Nephron (organoid): ENCODE measurements at regions not wholly inside any gene's neighbourhood (a gene's known extent, or its start where the extent isn't known, plus 50 kb on each side); places are given as distances from the start of the nearest gene placed in this dataset.

Experiments
- H3K27ac Mint-ChIP-seq, 3 experiments: 2 replicates each; pipeline ENCODE4 v1.8.0; 2020; ENCODE audit warnings: mixed read lengths in 3 of 3, mild to moderate bottlenecking in 2 of 3, moderate library complexity in 1 of 3
- H3K27me3 Mint-ChIP-seq: 2 replicates; pipeline ENCODE4 v1.8.0; 2021; ENCODE audit warnings: low read depth, mild to moderate bottlenecking, moderate library complexity, mixed read lengths
- H3K36me3 Mint-ChIP-seq: 2 replicates; pipeline ENCODE4 v1.8.0; 2020; ENCODE audit warnings: low read depth, mixed read lengths
- H3K4me1 Mint-ChIP-seq: 2 replicates; pipeline ENCODE4 v1.8.0; 2020; ENCODE audit warnings: mixed read lengths
- H3K4me3 Mint-ChIP-seq, 3 experiments: 2 replicates each; pipeline ENCODE4 v1.8.0; 2020; ENCODE audit warnings: mild to moderate bottlenecking in 3 of 3, mixed read lengths in 3 of 3, moderate library complexity in 2 of 3
- H3K9me3 Mint-ChIP-seq: 2 replicates; pipeline ENCODE4 v1.8.0; 2020; ENCODE audit warnings: mixed read lengths
- TF ChIP-seq, protein P1 (sequence below), 3 experiments: fragments of 200-600 bp; sonication (generic); IDR thresholded peaks; one replicate each; pipeline ENCODE4 v1.5.0; 2021; ENCODE audit warnings: antibody characterized with exemption in 3 of 3; ENCODE audit not compliant: unreplicated experiment in 3 of 3

GRCh38 chr6:163916315-163917081 is 502.0 kb downstream of the QKI start:
- H3K4me1 Mint-ChIP-seq, result no peaks in the 10 kb centered on the region
- no peaks in the 10 kb centered on the region for H3K36me3 Mint-ChIP-seq
- H3K27me3 Mint-ChIP-seq, result peaks cover 4% of the 10 kb centered on the region
- H3K9me3 Mint-ChIP-seq, result no peaks in the 10 kb centered on the region
- no peak overlapping the region for H3K27ac Mint-ChIP-seq
- TF ChIP-seq, protein P1, sequence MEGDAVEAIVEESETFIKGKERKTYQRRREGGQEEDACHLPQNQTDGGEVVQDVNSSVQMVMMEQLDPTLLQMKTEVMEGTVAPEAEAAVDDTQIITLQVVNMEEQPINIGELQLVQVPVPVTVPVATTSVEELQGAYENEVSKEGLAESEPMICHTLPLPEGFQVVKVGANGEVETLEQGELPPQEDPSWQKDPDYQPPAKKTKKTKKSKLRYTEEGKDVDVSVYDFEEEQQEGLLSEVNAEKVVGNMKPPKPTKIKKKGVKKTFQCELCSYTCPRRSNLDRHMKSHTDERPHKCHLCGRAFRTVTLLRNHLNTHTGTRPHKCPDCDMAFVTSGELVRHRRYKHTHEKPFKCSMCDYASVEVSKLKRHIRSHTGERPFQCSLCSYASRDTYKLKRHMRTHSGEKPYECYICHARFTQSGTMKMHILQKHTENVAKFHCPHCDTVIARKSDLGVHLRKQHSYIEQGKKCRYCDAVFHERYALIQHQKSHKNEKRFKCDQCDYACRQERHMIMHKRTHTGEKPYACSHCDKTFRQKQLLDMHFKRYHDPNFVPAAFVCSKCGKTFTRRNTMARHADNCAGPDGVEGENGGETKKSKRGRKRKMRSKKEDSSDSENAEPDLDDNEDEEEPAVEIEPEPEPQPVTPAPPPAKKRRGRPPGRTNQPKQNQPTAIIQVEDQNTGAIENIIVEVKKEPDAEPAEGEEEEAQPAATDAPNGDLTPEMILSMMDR (IDR thresholded peaks at IDR 0.05; ENCODE audit: unreplicated experiment in 3 of 3), result no peak
- no peak overlapping the region for H3K4me3 Mint-ChIP-seq

DNA sequence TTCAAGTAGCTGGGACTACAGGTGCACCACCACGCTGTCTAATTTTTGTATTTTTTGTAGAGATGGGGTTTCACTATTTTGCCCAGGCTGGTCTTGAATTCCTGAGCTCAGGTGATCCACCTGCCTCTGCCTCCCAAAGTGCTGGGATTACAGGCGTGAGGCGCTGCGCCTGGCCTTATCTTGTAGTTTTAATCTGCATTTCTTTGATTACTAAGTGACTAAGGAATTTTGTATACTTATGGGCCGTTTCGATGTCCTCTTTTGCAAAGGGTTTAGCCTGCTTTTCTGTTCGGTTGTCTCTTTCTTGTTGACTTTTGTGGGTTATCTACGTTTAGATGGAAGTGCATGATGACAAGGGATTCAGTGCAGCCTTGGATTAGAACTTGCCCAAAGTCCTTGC is 500.6 kb downstream of the QKI start:
- no peaks in the 10 kb centered on the region for H3K9me3 Mint-ChIP-seq

DNA sequence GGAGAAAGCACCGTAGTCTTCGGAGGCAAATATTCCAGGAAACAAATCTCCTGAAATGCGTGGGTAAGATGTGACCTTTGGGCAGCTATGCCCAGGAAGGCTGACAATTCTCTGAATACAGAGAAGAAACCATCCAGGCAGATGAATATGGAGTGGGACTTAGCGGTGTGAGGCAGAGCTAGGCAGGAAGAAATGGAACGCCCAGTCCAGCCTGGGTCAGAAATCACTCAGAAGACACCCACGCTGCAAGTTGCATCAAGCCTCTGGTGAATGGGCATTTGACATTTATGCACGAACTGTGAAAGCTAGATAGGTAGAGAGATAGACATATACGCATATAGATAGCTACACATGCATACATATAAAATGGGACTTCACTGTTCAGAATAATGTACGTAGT is 498.5 kb downstream of the QKI start:
- no peak overlapping the region for H3K4me3 Mint-ChIP-seq
- peaks cover 8% of the 10 kb centered on the region for H3K27me3 Mint-ChIP-seq
- no peaks in the 10 kb centered on the region for H3K36me3 Mint-ChIP-seq
- H3K27ac Mint-ChIP-seq, result no peak overlapping the region
- TF ChIP-seq, protein P1 (IDR thresholded peaks at IDR 0.05; ENCODE audit: unreplicated experiment in 3 of 3), result no peak
- H3K9me3 Mint-ChIP-seq, result no peaks in the 10 kb centered on the region
- H3K4me1 Mint-ChIP-seq, result peaks cover 9% of the 10 kb centered on the region

More for the DNA sequence above, 500.6 kb downstream of the QKI start:
- TF ChIP-seq, protein P1 (IDR thresholded peaks at IDR 0.05; ENCODE audit: unreplicated experiment in 3 of 3), result no peak
- Mint-ChIP-seq H3K36me3 (no peaks in the 10 kb centered on the region), H3K4me3 (no peak overlapping the region), H3K27me3 (peaks cover 8% of the 10 kb centered on the region), H3K4me1 (peaks cover 2% of the 10 kb centered on the region), H3K27ac (no peak overlapping the region)

DNA sequence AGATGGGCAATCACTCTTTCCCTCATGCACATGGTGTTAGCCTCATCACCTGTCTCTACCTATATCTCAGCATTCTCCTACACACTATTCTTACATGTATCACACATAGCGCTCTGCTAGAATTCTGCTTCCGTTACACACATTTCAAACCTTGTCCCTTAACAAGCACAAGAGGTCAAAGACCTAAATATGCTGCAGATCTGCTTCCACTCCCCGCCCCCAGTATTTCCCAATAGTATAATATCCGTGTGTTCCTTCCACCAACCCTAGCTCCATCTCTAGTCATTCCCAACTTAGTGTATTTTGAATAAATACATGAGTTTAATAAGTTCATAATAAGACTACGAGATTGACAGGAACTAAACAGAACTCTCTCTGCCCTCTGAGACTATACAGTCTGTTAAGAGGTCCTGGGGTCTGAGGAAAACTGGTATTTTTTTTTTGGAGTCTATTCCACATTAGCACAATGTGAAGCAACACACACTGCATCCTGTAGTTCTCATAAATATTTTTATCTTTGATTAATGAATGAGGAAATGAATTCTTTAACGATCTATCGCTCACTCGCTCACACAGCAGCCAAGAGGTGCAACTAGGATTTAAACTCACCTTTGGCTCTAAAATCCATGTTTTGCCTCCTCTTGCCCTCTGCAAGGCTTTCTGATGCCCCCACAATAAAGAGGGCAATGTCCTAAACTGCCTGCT is 491.6 kb downstream of the QKI start:
- H3K27ac Mint-ChIP-seq, result peak overlapping the region in 1 of 3 experiments; percentile 10
- peaks cover 40% of the 10 kb centered on the region for H3K4me1 Mint-ChIP-seq
- no peaks in the 10 kb centered on the region for H3K9me3 Mint-ChIP-seq
- H3K4me3 Mint-ChIP-seq, result no peak overlapping the region
- TF ChIP-seq, protein P1 (IDR thresholded peaks at IDR 0.05; ENCODE audit: unreplicated experiment in 3 of 3), result no peak
- no peaks in the 10 kb centered on the region for H3K36me3 Mint-ChIP-seq
- peaks cover 17% of the 10 kb centered on the region for H3K27me3 Mint-ChIP-seq

- H3K27ac Mint-ChIP-seq, result peak overlapping the region; percentile 67 to 92 (median 77)
- H3K4me3 Mint-ChIP-seq, result peak overlapping the region in 1 of 3 experiments; percentile 37
- peaks cover 45% of the 10 kb centered on the region for H3K4me1 Mint-ChIP-seq
- peaks cover 13% of the 10 kb centered on the region for H3K27me3 Mint-ChIP-seq
- H3K9me3 Mint-ChIP-seq, result no peaks in the 10 kb centered on the region
- H3K36me3 Mint-ChIP-seq, result no peaks in the 10 kb centered on the region
- TF ChIP-seq, protein P1 (IDR thresholded peaks at IDR 0.05; ENCODE audit: unreplicated experiment in 3 of 3), result no peak
These were observed 489.7 kb downstream of the QKI start for GRCh38 chr6:163904186-163904585.
